ENCODE measurements at regions not wholly inside any gene's neighbourhood (a gene's known extent, or its start where the extent isn't known, plus 50 kb on each side); places are given as distances from the start of the nearest gene placed in this dataset.

GRCh38 chr3:88712552-88712951, 394.9 kb upstream of the EPHA3 start:
- TF ChIP-seq POLR2A (IDR thresholded peaks at IDR 0.05; ENCODE audit: extremely low read depth, insufficient read length) = no peak
- no peak for TF ChIP-seq CTCF (IDR thresholded peaks at IDR 0.05; ENCODE audit: low read depth, low read length)

Data from NB4 (cell line).